ENCODE measurements at regions not wholly inside any gene's neighbourhood (a gene's known extent, or its start where the extent isn't known, plus 50 kb on each side); places are given as distances from the start of the nearest gene placed in this dataset.

GRCh38 chr11:88448131-88448670, 110.7 kb upstream of the CTSC start:
- ATAC-seq (no peak), DNase-seq (no peak)
- H3K4me3 ChIP-seq = no peak overlapping the region
- no peaks in the 10 kb centered on the region for H3K4me1 ChIP-seq
- no peak for TF ChIP-seq CTCF (IDR thresholded peaks at IDR 0.05)
- intact Hi-C loops (cut with DNase I) = no loop called here
- peak overlapping the region in 1 of 2 donors; percentile 21 for H3K27ac ChIP-seq
- no peaks in the 10 kb centered on the region for H3K27me3 ChIP-seq
- H3K36me3 ChIP-seq = no peaks in the 10 kb centered on the region
- no peaks in the 10 kb centered on the region for H3K9me3 ChIP-seq

- ATAC-seq = no peak
- H3K36me3 ChIP-seq = no peaks in the 10 kb centered on the region
- no peak for DNase-seq
- intact Hi-C loops (cut with DNase I) = no loop called here
- H3K4me1 ChIP-seq = no peaks in the 10 kb centered on the region
- no peak overlapping the region for H3K27ac ChIP-seq
- no peak for TF ChIP-seq CTCF (IDR thresholded peaks at IDR 0.05)
- H3K9me3 ChIP-seq = no peaks in the 10 kb centered on the region
- no peaks in the 10 kb centered on the region for H3K27me3 ChIP-seq
- no peak overlapping the region for H3K4me3 ChIP-seq
Observed at GRCh38 chr11:88447281-88447680, 109.7 kb upstream of the CTSC start.

- Histone ChIP-seq H3K4me1 (no peaks in the 10 kb centered on the region), H3K27me3 (no peaks in the 10 kb centered on the region), H3K4me3 (no peak overlapping the region), H3K27ac (no peak overlapping the region), H3K9me3 (no peaks in the 10 kb centered on the region), H3K36me3 (no peaks in the 10 kb centered on the region)
- TF ChIP-seq CTCF (IDR thresholded peaks at IDR 0.05) = no peak
- DNase-seq (no peak), ATAC-seq (no peak)
- intact Hi-C loops (cut with DNase I) = no loop called here
Observed at GRCh38 chr11:88439356-88439755, 101.8 kb upstream of the CTSC start.

GRCh38 chr11:88438721-88439120, 101.2 kb upstream of the CTSC start:
- no peak for DNase-seq

GRCh38 chr11:88435415-88435814, 97.9 kb upstream of the CTSC start:
- Histone ChIP-seq H3K4me1 (peaks cover 0 to under 1% of the 10 kb centered on the region in 2 donors), H3K27me3 (no peaks in the 10 kb centered on the region), H3K4me3 (no peak overlapping the region), H3K36me3 (no peaks in the 10 kb centered on the region), H3K27ac (no peak overlapping the region), H3K9me3 (no peaks in the 10 kb centered on the region)
- ATAC-seq = no peak
- intact Hi-C loops (cut with DNase I) = no loop called here
- no peak for DNase-seq
- no peak for TF ChIP-seq CTCF (IDR thresholded peaks at IDR 0.05)

More at GRCh38 chr11:88438721-88439120, 101.2 kb upstream of the CTSC start:
- H3K4me3 ChIP-seq = no peak overlapping the region
- no peak for ATAC-seq
- H3K9me3 ChIP-seq = no peaks in the 10 kb centered on the region
- no peak for TF ChIP-seq CTCF (IDR thresholded peaks at IDR 0.05)
- no peak overlapping the region for H3K27ac ChIP-seq
- no peaks in the 10 kb centered on the region for H3K4me1 ChIP-seq
- intact Hi-C loops (cut with DNase I) = no loop called here
- no peaks in the 10 kb centered on the region for H3K27me3 ChIP-seq
- H3K36me3 ChIP-seq = no peaks in the 10 kb centered on the region

Measured in left lung (tissue), 4 donors.